HEK293T (cell line): ENCODE measurements at regions not wholly inside any gene's neighbourhood (a gene's known extent, or its start where the extent isn't known, plus 50 kb on each side); places are given as distances from the start of the nearest gene placed in this dataset.

Experiments
- CTCF ChIA-PET: fragments of 350-600 bp; formaldehyde crosslinking; extraction: SDS; loops from one replicate; lab custom pipeline; 2021; ENCODE audit warnings: antibody characterized with exemption, inconsistent platforms; lab: Yijun Ruan, JAX
- POLR2A ChIA-PET: fragments of 350-600 bp; formaldehyde crosslinking; extraction: SDS; loops from one replicate; lab custom pipeline; 2020; ENCODE audit warnings: antibody characterized with exemption, inconsistent platforms; lab: Yijun Ruan, JAX
- DNase-seq: peaks from one replicate; pipeline ENCODE4 v3.0.0; 2012; ENCODE audit warnings: mixed read lengths; ENCODE audit errors: extremely low spot score
- ARNT ChIP-seq: fragments of 450-650 bp; IDR thresholded peaks from 2 replicates; pipeline ENCODE4 v1.6.1; 2017; ENCODE audit warnings: mild to moderate bottlenecking
- BHLHE40 ChIP-seq: fragments of 450-650 bp; IDR thresholded peaks from 2 replicates; pipeline ENCODE4 v1.6.1; 2016; ENCODE audit warnings: mild to moderate bottlenecking, moderate library complexity, borderline replicate concordance
- CTBP1 ChIP-seq: fragments of 450-650 bp; IDR thresholded peaks from 2 replicates; pipeline ENCODE4 v1.6.1; 2016; ENCODE audit warnings: borderline replicate concordance
- ELF4 ChIP-seq: fragments of 450-650 bp; IDR thresholded peaks from 2 replicates; pipeline ENCODE4 v1.6.1; 2017; ENCODE audit warnings: antibody characterized with exemption
- FOXA1 ChIP-seq: fragments of 450-650 bp; IDR thresholded peaks from 2 replicates; pipeline ENCODE4 v1.6.1; 2016; ENCODE audit warnings: mild to moderate bottlenecking
- FOXK2 ChIP-seq: fragments of 450-650 bp; IDR thresholded peaks from 2 replicates; pipeline ENCODE4 v1.6.1; 2016; ENCODE audit warnings: mild to moderate bottlenecking
- FOXM1 ChIP-seq: fragments of 450-650 bp; IDR thresholded peaks from 2 replicates; pipeline ENCODE4 v1.6.1; 2017; ENCODE audit warnings: mild to moderate bottlenecking, borderline replicate concordance
- HDGF ChIP-seq: fragments of 450-650 bp; IDR thresholded peaks from 2 replicates; pipeline ENCODE4 v1.6.1; 2017; ENCODE audit warnings: antibody characterized with exemption, borderline replicate concordance
- L3MBTL2 ChIP-seq: fragments of 450-650 bp; conservative IDR thresholded peaks from 2 replicates; pipeline ENCODE4 v1.6.1; 2016; ENCODE audit warnings: mild to moderate bottlenecking
- LEF1 ChIP-seq: fragments of 450-650 bp; IDR thresholded peaks from 2 replicates; pipeline ENCODE4 v1.6.1; 2017; ENCODE audit warnings: mild to moderate bottlenecking, borderline replicate concordance
- NFRKB ChIP-seq: fragments of 450-650 bp; IDR thresholded peaks from 2 replicates; pipeline ENCODE4 v1.6.1; 2016; ENCODE audit warnings: mild to moderate bottlenecking, moderate library complexity
- PKNOX1 ChIP-seq: fragments of 450-650 bp; IDR thresholded peaks from 2 replicates; pipeline ENCODE4 v1.6.1; 2016
- SP1 ChIP-seq: fragments of 450-650 bp; IDR thresholded peaks from 2 replicates; pipeline ENCODE4 v1.6.1; 2017
- SUZ12 ChIP-seq: fragments of 450-650 bp; IDR thresholded peaks from 2 replicates; pipeline ENCODE4 v1.6.1; 2016; ENCODE audit warnings: mild to moderate bottlenecking
- TARDBP ChIP-seq: fragments of 450-650 bp; IDR thresholded peaks from 2 replicates; pipeline ENCODE4 v1.6.1; 2016
- ZNF384 ChIP-seq: fragments of 450-650 bp; IDR thresholded peaks from 2 replicates; pipeline ENCODE4 v1.6.1; 2016

GRCh38 chr5:171709930-171710329 is 75.7 kb upstream of the SMIM23 start:
- TF ChIP-seq PKNOX1 = no peak
- POLR2A ChIA-PET = no interaction called here
- CTCF ChIA-PET = no interaction called here
- no peak for DNase-seq

- DNase-seq = no peak
- CTCF ChIA-PET = no interaction called here
- POLR2A ChIA-PET = no interaction called here
- TF ChIP-seq SUZ12 (no peak), BHLHE40 (no peak), ELF4 (no peak), FOXK2 (no peak), HDGF (no peak), CTBP1 (no peak), ZNF384 (no peak), ARNT (no peak), NFRKB (no peak), PKNOX1 (no peak), SP1 (no peak), TARDBP (no peak), LEF1 (no peak), FOXM1 (no peak), FOXA1 (no peak)
These were observed 75.1 kb upstream of the SMIM23 start for GRCh38 chr5:171710451-171711024.

GRCh38 chr5:171711571-171711970 is 74.0 kb upstream of the SMIM23 start:
- CTCF ChIA-PET = no interaction called here
- TF ChIP-seq ELF4 (no peak), BHLHE40 (no peak), CTBP1 (no peak), SUZ12 (no peak), SP1 (no peak), FOXK2 (no peak), LEF1 (no peak)
- POLR2A ChIA-PET = no interaction called here
- DNase-seq = no peak

GRCh38 chr5:171712616-171713015 is 73.0 kb upstream of the SMIM23 start:
- ChIA-PET POLR2A (no interaction called here), CTCF (no interaction called here)
- no peak for DNase-seq
- no peak for TF ChIP-seq SUZ12

- DNase-seq = no peak
- ChIA-PET POLR2A (no interaction called here), CTCF (no interaction called here)
- TF ChIP-seq LEF1 = no peak
- TF ChIP-seq FOXA1 = no peak
- TF ChIP-seq L3MBTL2 = no peak
- TF ChIP-seq SP1 = no peak
- TF ChIP-seq NFRKB = no peak
- no peak for TF ChIP-seq FOXM1
These were observed 72.5 kb upstream of the SMIM23 start for GRCh38 chr5:171713152-171713551.

GRCh38 chr5:171714261-171714660 is 71.4 kb upstream of the SMIM23 start:
- no peak for DNase-seq
- CTCF ChIA-PET = no interaction called here
- TF ChIP-seq ARNT (no peak), L3MBTL2 (no peak)
- POLR2A ChIA-PET = no interaction called here

- DNase-seq = no peak
- ChIA-PET POLR2A (no interaction called here), CTCF (no interaction called here)
- TF ChIP-seq FOXA1 = no peak
- no peak for TF ChIP-seq BHLHE40
- no peak for TF ChIP-seq L3MBTL2
- TF ChIP-seq NFRKB = no peak
- TF ChIP-seq SUZ12 = no peak
- no peak for TF ChIP-seq PKNOX1
- TF ChIP-seq ZNF384 = no peak
- TF ChIP-seq ELF4 = no peak
- TF ChIP-seq FOXK2 = no peak
- no peak for TF ChIP-seq LEF1
- TF ChIP-seq FOXM1 = no peak
- TF ChIP-seq ARNT = no peak
- TF ChIP-seq SP1 = no peak
- no peak for TF ChIP-seq CTBP1
These were observed 70.8 kb upstream of the SMIM23 start for GRCh38 chr5:171714851-171715250.

GRCh38 chr5:171715551-171715950 is 70.1 kb upstream of the SMIM23 start:
- ChIA-PET CTCF (no interaction called here), POLR2A (no interaction called here)
- TF ChIP-seq HDGF = no peak
- TF ChIP-seq L3MBTL2 = no peak
- no peak for TF ChIP-seq ARNT
- no peak for DNase-seq
